Adrenal gland (tissue), 5 donors: ENCODE measurements at regions not wholly inside any gene's neighbourhood (a gene's known extent, or its start where the extent isn't known, plus 50 kb on each side); places are given as distances from the start of the nearest gene placed in this dataset.

ENCODE experiments used
- CTCF ChIP-seq, 6 experiments: fragments of 450-650 bp in 4 of 6; fragments of 200-600 bp in 2 of 6; sonication (generic) in 1 of 6; IDR thresholded peaks; 1 replicate in 5 of 6; 2 replicates in 1 of 6; pipeline versions ENCODE4 v1.5.1 to v1.8.0; 2016 to 2021; ENCODE audit warnings: antibody characterized with exemption in 6 of 6, mild to moderate bottlenecking in 2 of 6, moderate library complexity in 1 of 6
- POLR2A ChIP-seq, 2 donors: fragments of 450-650 bp; IDR thresholded peaks; one replicate each; pipeline ENCODE4 v1.6.1; 2017; ENCODE audit warnings: antibody characterized with exemption in 2 of 2, mild to moderate bottlenecking in 2 of 2, moderate library complexity in 1 of 2
- donor health status: DM: no; HTN: no; CAD: no.

GRCh38 chr4:8756816-8757215 lies 114.8 kb downstream of the HMX1 start:
- no peak for TF ChIP-seq CTCF (IDR thresholded peaks at IDR 0.05)
- no peak for TF ChIP-seq POLR2A (IDR thresholded peaks at IDR 0.05)
